T-helper 17 cell (primary cell): ENCODE measurements at regions not wholly inside any gene's neighbourhood (a gene's known extent, or its start where the extent isn't known, plus 50 kb on each side); places are given as distances from the start of the nearest gene placed in this dataset.

Experiments
- ATAC-seq: fragments of 150-1000 bp; cut with Tn5 transposase; 2 replicates; pipeline ENCODE4 v1.10.0; 2021; ENCODE audit warnings: mild to moderate bottlenecking, moderate library complexity
- DNase-seq, 3 donors: peaks; one replicate each; pipeline versions ENCODE4 v3.0.0 to v3.0.0-alpha.2; 2020 to 2021
- H3K9me3 ChIP-seq: one replicate; pipeline ENCODE4 v1.7.0; 2013; ENCODE audit warnings: low read length, mild to moderate bottlenecking; ENCODE audit not compliant: control insufficient read depth, poor library complexity, severe bottlenecking
- H3K27ac Mint-ChIP-seq: one replicate; pipeline ENCODE4 v1.8.0; 2022; ENCODE audit warnings: mild to moderate bottlenecking, moderate library complexity, mixed read lengths
- H3K27me3 Mint-ChIP-seq: one replicate; pipeline ENCODE4 v1.8.0; 2022; ENCODE audit warnings: mixed read lengths
- H3K36me3 Mint-ChIP-seq: one replicate; pipeline ENCODE4 v1.8.0; 2022; ENCODE audit warnings: low read depth, mixed read lengths
- H3K4me1 Mint-ChIP-seq: one replicate; pipeline ENCODE4 v1.8.0; 2022; ENCODE audit warnings: mild to moderate bottlenecking, mixed read lengths
- H3K4me3 Mint-ChIP-seq: one replicate; pipeline ENCODE4 v1.8.0; 2022; ENCODE audit warnings: mild to moderate bottlenecking, moderate library complexity, mixed read lengths

DNA sequence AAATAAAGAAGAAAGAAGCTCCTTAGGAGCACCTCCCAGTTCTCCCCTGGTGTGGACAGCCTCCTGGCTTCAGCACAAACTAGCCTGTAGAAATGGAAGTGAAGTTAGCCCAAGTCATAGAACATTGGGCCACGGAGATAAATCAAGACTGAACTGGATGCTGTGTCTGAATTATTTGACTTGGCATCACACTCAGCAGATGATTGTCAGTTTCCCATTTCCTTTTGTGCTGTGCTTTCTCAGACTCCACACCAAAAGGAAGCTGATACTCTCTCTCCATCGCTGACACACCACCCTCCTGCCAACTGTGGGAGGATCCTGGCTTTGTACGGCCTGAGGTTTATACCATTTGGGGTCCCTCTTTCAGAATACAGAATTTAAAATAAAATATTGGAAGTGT lies 209.8 kb downstream of the TFAP2A start:
- ATAC-seq (no peak), DNase-seq (no peak)
- Mint-ChIP-seq H3K4me3 (no peak overlapping the region), H3K4me1 (no peaks in the 10 kb centered on the region), H3K36me3 (no peaks in the 10 kb centered on the region), H3K27ac (no peak overlapping the region), H3K27me3 (no peaks in the 10 kb centered on the region)
- no peaks in the 10 kb centered on the region for H3K9me3 ChIP-seq

- DNase-seq (no peak), ATAC-seq (no peak)
- Mint-ChIP-seq H3K36me3 (no peaks in the 10 kb centered on the region), H3K27ac (no peak overlapping the region), H3K4me3 (no peak overlapping the region), H3K27me3 (no peaks in the 10 kb centered on the region), H3K4me1 (no peaks in the 10 kb centered on the region)
- no peaks in the 10 kb centered on the region for H3K9me3 ChIP-seq
Observed at GRCh38 chr6:10203651-10204050, 211.2 kb downstream of the TFAP2A start.

DNA sequence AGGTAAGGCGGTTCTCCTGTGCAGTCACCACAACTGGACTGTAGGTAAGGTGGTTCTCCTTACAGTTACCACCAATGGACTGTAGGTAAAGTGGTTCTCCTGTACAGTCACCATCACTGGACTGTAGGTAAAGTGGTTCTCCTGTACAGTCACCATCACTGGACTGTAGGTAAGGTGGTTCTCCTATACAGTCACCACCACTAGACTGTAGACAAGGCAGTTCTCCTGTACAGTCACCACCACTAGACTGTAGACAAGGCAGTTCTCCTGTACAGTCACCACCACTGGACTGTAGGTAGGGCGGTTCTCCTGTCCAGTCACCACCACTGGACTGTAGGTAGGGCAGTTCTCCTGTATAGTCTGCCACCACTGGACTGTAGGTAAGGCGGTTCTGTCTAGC lies 212.3 kb downstream of the TFAP2A start:
- no peaks in the 10 kb centered on the region for H3K36me3 Mint-ChIP-seq
- DNase-seq, result no peak
- H3K4me3 Mint-ChIP-seq, result no peak overlapping the region
- H3K27ac Mint-ChIP-seq, result no peak overlapping the region
- no peaks in the 10 kb centered on the region for H3K4me1 Mint-ChIP-seq
- H3K9me3 ChIP-seq, result no peaks in the 10 kb centered on the region
- no peaks in the 10 kb centered on the region for H3K27me3 Mint-ChIP-seq
- ATAC-seq, result no peak

- ATAC-seq (no peak), DNase-seq (no peak)
- no peaks in the 10 kb centered on the region for H3K9me3 ChIP-seq
- no peak overlapping the region for H3K27ac Mint-ChIP-seq
- no peaks in the 10 kb centered on the region for H3K4me1 Mint-ChIP-seq
- H3K36me3 Mint-ChIP-seq, result no peaks in the 10 kb centered on the region
- no peaks in the 10 kb centered on the region for H3K27me3 Mint-ChIP-seq
- no peak overlapping the region for H3K4me3 Mint-ChIP-seq
Observed at GRCh38 chr6:10201606-10202510, 213.0 kb downstream of the TFAP2A start.

- no peaks in the 10 kb centered on the region for H3K9me3 ChIP-seq
- Mint-ChIP-seq H3K27me3 (no peaks in the 10 kb centered on the region), H3K4me1 (no peaks in the 10 kb centered on the region), H3K27ac (no peak overlapping the region), H3K36me3 (no peaks in the 10 kb centered on the region), H3K4me3 (no peak overlapping the region)
- no peak for ATAC-seq
- DNase-seq, result no peak
Observed at GRCh38 chr6:10196090-10196489, 218.8 kb downstream of the TFAP2A start.

GRCh38 chr6:10194816-10195672 lies 219.8 kb downstream of the TFAP2A start:
- Mint-ChIP-seq H3K27ac (no peak overlapping the region), H3K4me1 (no peaks in the 10 kb centered on the region), H3K27me3 (no peaks in the 10 kb centered on the region), H3K36me3 (no peaks in the 10 kb centered on the region), H3K4me3 (no peak overlapping the region)
- DNase-seq (no peak), ATAC-seq (no peak)
- H3K9me3 ChIP-seq, result no peaks in the 10 kb centered on the region

- Mint-ChIP-seq H3K4me3 (no peak overlapping the region), H3K27ac (no peak overlapping the region), H3K4me1 (no peaks in the 10 kb centered on the region), H3K27me3 (no peaks in the 10 kb centered on the region), H3K36me3 (no peaks in the 10 kb centered on the region)
- no peaks in the 10 kb centered on the region for H3K9me3 ChIP-seq
- no peak for ATAC-seq
- DNase-seq, result no peak
Observed at GRCh38 chr6:10193321-10193720, 221.6 kb downstream of the TFAP2A start.

- no peak overlapping the region for H3K27ac Mint-ChIP-seq
- ATAC-seq, result no peak
- H3K9me3 ChIP-seq, result no peaks in the 10 kb centered on the region
- DNase-seq, result no peak
- no peaks in the 10 kb centered on the region for H3K36me3 Mint-ChIP-seq
- no peak overlapping the region for H3K4me3 Mint-ChIP-seq
- no peaks in the 10 kb centered on the region for H3K4me1 Mint-ChIP-seq
- no peaks in the 10 kb centered on the region for H3K27me3 Mint-ChIP-seq
Observed at GRCh38 chr6:10190042-10190441, 224.8 kb downstream of the TFAP2A start.

GRCh38 chr6:10184371-10185227 lies 230.3 kb downstream of the TFAP2A start:
- Mint-ChIP-seq H3K27ac (no peak overlapping the region), H3K27me3 (no peaks in the 10 kb centered on the region), H3K4me1 (no peaks in the 10 kb centered on the region), H3K36me3 (no peaks in the 10 kb centered on the region), H3K4me3 (no peak overlapping the region)
- DNase-seq (no peak), ATAC-seq (no peak)
- no peaks in the 10 kb centered on the region for H3K9me3 ChIP-seq

GRCh38 chr6:10180138-10181074 lies 234.5 kb downstream of the TFAP2A start:
- Mint-ChIP-seq H3K4me3 (no peak overlapping the region), H3K27ac (no peak overlapping the region)

GRCh38 chr6:10177704-10178103 lies 237.2 kb downstream of the TFAP2A start:
- DNase-seq (no peak), ATAC-seq (no peak)
- H3K9me3 ChIP-seq, result no peaks in the 10 kb centered on the region
- H3K27me3 Mint-ChIP-seq, result peaks cover under 1% of the 10 kb centered on the region
- no peak overlapping the region for H3K4me3 Mint-ChIP-seq
- H3K4me1 Mint-ChIP-seq, result no peaks in the 10 kb centered on the region
- H3K36me3 Mint-ChIP-seq, result no peaks in the 10 kb centered on the region
- H3K27ac Mint-ChIP-seq, result no peak overlapping the region

More at GRCh38 chr6:10180138-10181074, 234.5 kb downstream of the TFAP2A start:
- no peaks in the 10 kb centered on the region for H3K27me3 Mint-ChIP-seq
- no peaks in the 10 kb centered on the region for H3K36me3 Mint-ChIP-seq
- no peaks in the 10 kb centered on the region for H3K9me3 ChIP-seq
- ATAC-seq, result no peak
- H3K4me1 Mint-ChIP-seq, result no peaks in the 10 kb centered on the region
- DNase-seq, result no peak

- no peak for ATAC-seq
- H3K9me3 ChIP-seq, result no peaks in the 10 kb centered on the region
- H3K27me3 Mint-ChIP-seq, result peaks cover 5% of the 10 kb centered on the region
- H3K4me3 Mint-ChIP-seq, result no peak overlapping the region
- no peak overlapping the region for H3K27ac Mint-ChIP-seq
- H3K36me3 Mint-ChIP-seq, result no peaks in the 10 kb centered on the region
- no peak for DNase-seq
- H3K4me1 Mint-ChIP-seq, result no peaks in the 10 kb centered on the region
Observed at GRCh38 chr6:10175362-10175761, 239.5 kb downstream of the TFAP2A start.
